NT2/D1 (cell line): ENCODE measurements at regions not wholly inside any gene's neighbourhood (a gene's known extent, or its start where the extent isn't known, plus 50 kb on each side); places are given as distances from the start of the nearest gene placed in this dataset.

Experiments used
- SUZ12 ChIP-seq: IDR thresholded peaks from 2 replicates; pipeline ENCODE4 v1.6.1; 2011; ENCODE audit not compliant: insufficient read length, insufficient read depth; ENCODE audit errors: extremely low read depth
- ZNF274 ChIP-seq: IDR thresholded peaks from 2 replicates; pipeline ENCODE4 v1.6.1; 2011; ENCODE audit warnings: mild to moderate bottlenecking, low read depth, low read length

GRCh38 chrX:116236666-116237065, 66.1 kb downstream of the AGTR2 start:
- TF ChIP-seq SUZ12 (no peak), ZNF274 (no peak)
